ENCODE measurements at regions not wholly inside any gene's neighbourhood (a gene's known extent, or its start where the extent isn't known, plus 50 kb on each side); places are given as distances from the start of the nearest gene placed in this dataset.

GRCh38 chr2:207260947-207261346 lies 95.2 kb upstream of the KLF7 start:
- no peak for TF ChIP-seq CEBPB (IDR thresholded peaks at IDR 0.05)
- TF ChIP-seq FOXM1 (IDR thresholded peaks at IDR 0.05; ENCODE audit: borderline replicate concordance, low read depth), result no peak
- no peak for TF ChIP-seq YY1 (IDR thresholded peaks at IDR 0.05; ENCODE audit: low read depth)
- no peak for TF ChIP-seq REST (IDR thresholded peaks at IDR 0.05; ENCODE audit: low read depth)
- TF ChIP-seq EGR1 (IDR thresholded peaks at IDR 0.05), result no peak
- TF ChIP-seq CREB1 (IDR thresholded peaks at IDR 0.05; ENCODE audit: low read depth), result no peak
- TF ChIP-seq TEAD4 (IDR thresholded peaks at IDR 0.05), result no peak
- TF ChIP-seq ZBTB7A (IDR thresholded peaks at IDR 0.05; ENCODE audit: low read depth), result no peak
- TF ChIP-seq MAX (IDR thresholded peaks at IDR 0.05), result no peak
- no peak for TF ChIP-seq RAD21 (IDR thresholded peaks at IDR 0.05; ENCODE audit: low read depth)
- no peak for TF ChIP-seq USF1 (IDR thresholded peaks at IDR 0.05)
- TF ChIP-seq TCF12 (IDR thresholded peaks at IDR 0.05; ENCODE audit: low read depth), result no peak

GRCh38 chr2:207264310-207264709 lies 98.6 kb upstream of the KLF7 start:
- no peak for TF ChIP-seq USF1 (IDR thresholded peaks at IDR 0.05)
- no peak for TF ChIP-seq TCF12 (IDR thresholded peaks at IDR 0.05; ENCODE audit: low read depth)
- TF ChIP-seq EP300 (IDR thresholded peaks at IDR 0.05; ENCODE audit: borderline replicate concordance), result no peak
- no peak for TF ChIP-seq CREB1 (IDR thresholded peaks at IDR 0.05; ENCODE audit: low read depth)
- no peak for TF ChIP-seq MAX (IDR thresholded peaks at IDR 0.05)
- TF ChIP-seq REST (IDR thresholded peaks at IDR 0.05; ENCODE audit: low read depth), result no peak
- TF ChIP-seq ZBTB7A (IDR thresholded peaks at IDR 0.05; ENCODE audit: low read depth), result no peak
- TF ChIP-seq EGR1 (IDR thresholded peaks at IDR 0.05), result no peak
- TF ChIP-seq TEAD4 (IDR thresholded peaks at IDR 0.05), result no peak
- no peak for TF ChIP-seq FOXM1 (IDR thresholded peaks at IDR 0.05; ENCODE audit: borderline replicate concordance, low read depth)
- no peak for TF ChIP-seq RAD21 (IDR thresholded peaks at IDR 0.05; ENCODE audit: low read depth)
- no peak for TF ChIP-seq CEBPB (IDR thresholded peaks at IDR 0.05)
- TF ChIP-seq NFIC (IDR thresholded peaks at IDR 0.05), result no peak

GRCh38 chr2:207265332-207265731 lies 99.6 kb upstream of the KLF7 start:
- TF ChIP-seq CREB1 (IDR thresholded peaks at IDR 0.05; ENCODE audit: low read depth) (no peak), TCF12 (IDR thresholded peaks at IDR 0.05; ENCODE audit: low read depth) (no peak), FOXM1 (IDR thresholded peaks at IDR 0.05; ENCODE audit: borderline replicate concordance, low read depth) (no peak)

GRCh38 chr2:207265869-207266268 lies 100.1 kb upstream of the KLF7 start:
- TF ChIP-seq ZBTB7A (IDR thresholded peaks at IDR 0.05; ENCODE audit: low read depth) (no peak), CREB1 (IDR thresholded peaks at IDR 0.05; ENCODE audit: low read depth) (no peak), EGR1 (IDR thresholded peaks at IDR 0.05) (no peak), TAF1 (IDR thresholded peaks at IDR 0.05; ENCODE audit: low read depth) (no peak), USF1 (IDR thresholded peaks at IDR 0.05) (no peak), EP300 (IDR thresholded peaks at IDR 0.05; ENCODE audit: borderline replicate concordance) (no peak), TEAD4 (IDR thresholded peaks at IDR 0.05) (no peak), NFIC (IDR thresholded peaks at IDR 0.05) (no peak), FOXM1 (IDR thresholded peaks at IDR 0.05; ENCODE audit: borderline replicate concordance, low read depth) (no peak), REST (IDR thresholded peaks at IDR 0.05; ENCODE audit: low read depth) (no peak), RAD21 (IDR thresholded peaks at IDR 0.05; ENCODE audit: low read depth) (no peak), TCF12 (IDR thresholded peaks at IDR 0.05; ENCODE audit: low read depth) (no peak), MAX (IDR thresholded peaks at IDR 0.05) (no peak), YY1 (IDR thresholded peaks at IDR 0.05; ENCODE audit: low read depth) (no peak), CEBPB (IDR thresholded peaks at IDR 0.05) (no peak)

All from Ishikawa (cell line).